Anterior cingulate cortex (tissue), 58 donors: ENCODE measurements at regions not wholly inside any gene's neighbourhood (a gene's known extent, or its start where the extent isn't known, plus 50 kb on each side); places are given as distances from the start of the nearest gene placed in this dataset.
"Not testable (repeated sequence)": the region's sequence is repeated elsewhere in the genome, so short reads cannot be mapped to it uniquely, and the experiment has no call there.

Source experiments
- DNase-seq, 58 donors: peaks; one replicate each; lab custom pipeline; 2025; lab: John Stamatoyannopoulos, UW

DNA sequence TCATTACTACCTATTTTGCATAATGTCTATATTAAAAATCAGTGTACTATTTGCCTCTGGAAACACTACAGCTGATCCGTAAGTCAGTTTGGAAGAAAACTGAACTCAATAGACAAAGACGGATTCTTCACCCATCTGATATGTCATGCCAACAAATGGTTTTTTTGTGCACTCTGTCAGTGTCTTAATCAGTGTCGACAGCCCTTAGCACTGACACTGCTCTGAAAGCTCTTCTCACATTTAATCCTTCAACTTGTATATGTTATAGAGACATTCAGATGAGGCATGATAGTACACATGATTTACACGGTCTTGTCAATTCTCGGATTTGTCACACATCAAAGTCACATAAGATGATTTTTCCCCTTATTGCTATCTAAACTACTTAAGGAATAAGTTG is 347.5 kb upstream of the GALNT5 start:
- DNase-seq: no peak

DNA sequence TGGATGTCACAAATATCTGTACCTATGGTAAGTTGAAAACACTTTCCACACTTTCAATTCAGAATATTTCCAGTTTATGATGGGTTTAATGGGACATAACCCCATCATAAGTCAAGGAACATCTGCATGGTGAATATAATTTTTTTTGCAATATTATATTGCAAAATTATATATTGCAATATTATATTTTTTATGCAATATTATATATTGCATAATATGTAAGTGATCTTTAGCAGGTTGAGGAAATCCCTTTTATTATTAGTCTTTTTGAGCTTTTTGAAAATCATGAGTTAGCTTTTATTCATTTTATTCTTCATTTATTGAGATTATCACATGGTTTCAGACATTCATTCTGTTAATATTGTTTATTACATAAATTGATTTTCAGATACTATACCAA is 342.2 kb upstream of the GALNT5 start:
- no peak for DNase-seq

DNA sequence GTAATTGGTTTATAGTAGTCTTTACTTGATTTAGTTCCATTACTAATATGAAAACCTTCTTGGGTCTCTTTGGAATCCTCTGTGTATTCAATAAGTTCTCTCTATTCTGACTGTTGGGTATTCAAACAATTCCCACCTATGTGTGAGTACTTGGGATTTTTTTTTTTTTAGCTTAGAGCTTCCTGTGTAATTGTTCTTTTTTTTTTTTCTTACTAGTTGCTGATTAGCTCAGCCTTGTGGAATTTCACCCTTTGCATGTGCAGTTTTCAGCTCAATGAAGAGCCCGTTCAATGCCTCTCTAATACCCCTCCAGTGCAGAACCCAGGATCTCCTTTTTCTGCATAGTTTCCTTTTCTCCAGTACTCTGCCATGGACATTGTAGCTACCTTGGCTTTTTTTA is 339.1 kb upstream of the GALNT5 start:
- DNase-seq: no peak

DNA sequence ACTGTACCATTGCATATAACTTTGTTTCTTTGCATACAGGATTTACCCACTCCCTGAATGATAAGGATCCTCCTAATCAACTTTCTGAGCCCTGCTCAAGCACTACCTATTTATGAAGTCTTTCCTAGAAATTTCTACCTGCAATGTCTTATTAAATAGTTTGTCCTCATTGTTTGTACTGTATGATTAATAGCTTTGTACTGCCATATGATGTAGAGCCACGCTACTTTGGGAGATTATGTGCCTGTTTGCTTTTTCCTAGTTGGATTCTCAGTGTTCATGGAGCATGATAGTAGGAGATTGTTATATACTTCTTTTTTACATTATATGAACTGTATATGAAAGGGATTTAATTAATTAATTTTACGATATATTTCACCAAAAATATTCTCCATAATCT is 327.1 kb upstream of the GALNT5 start:
- DNase-seq: no peak

DNA sequence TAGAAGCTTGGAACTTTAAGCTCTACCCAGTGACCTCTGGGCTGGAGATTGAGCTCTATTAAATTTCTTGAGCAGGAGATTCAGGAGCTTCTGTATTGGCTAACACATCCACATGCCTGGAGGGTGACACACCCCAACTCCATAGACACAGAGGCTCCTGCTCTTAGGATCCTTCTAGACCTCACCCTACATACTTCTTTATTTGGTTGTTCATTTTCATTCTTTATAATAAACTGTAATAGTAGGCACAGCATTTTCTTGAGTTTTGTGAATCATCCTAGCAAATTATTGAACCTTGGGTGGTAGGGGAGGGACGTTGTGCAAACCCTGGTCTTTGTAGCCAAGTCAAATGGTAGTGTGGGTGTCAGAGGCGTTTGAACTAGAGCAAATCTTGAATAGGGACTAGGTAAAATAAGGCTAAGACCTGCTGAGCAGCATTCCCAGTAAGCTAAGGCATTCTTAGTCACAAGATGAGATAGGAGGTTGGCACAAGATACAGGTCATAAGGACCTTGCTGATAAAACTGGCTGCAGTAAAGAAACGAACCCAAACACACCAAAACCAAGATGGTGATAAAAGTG is 323.8 kb upstream of the GALNT5 start:
- DNase-seq: no peak

DNA sequence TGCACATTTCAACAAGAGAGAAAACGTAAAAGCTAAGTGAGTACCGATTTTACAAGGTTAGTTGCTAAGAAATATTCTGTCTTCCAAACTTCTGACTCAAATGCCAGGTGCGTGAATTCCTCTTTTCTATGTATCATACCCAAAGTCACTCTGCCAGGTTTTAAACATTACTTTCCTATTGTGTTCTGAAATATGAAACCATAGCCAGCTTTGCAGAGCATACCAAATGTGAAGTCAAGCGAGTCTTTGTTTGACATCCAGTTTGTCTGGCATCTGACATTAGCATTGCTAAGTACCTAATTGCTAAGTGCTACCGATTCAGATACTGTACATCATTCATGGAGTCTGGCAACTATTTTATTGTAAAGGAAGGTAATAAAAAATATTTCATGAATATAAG is 321.9 kb upstream of the GALNT5 start:
- no peak for DNase-seq

DNA sequence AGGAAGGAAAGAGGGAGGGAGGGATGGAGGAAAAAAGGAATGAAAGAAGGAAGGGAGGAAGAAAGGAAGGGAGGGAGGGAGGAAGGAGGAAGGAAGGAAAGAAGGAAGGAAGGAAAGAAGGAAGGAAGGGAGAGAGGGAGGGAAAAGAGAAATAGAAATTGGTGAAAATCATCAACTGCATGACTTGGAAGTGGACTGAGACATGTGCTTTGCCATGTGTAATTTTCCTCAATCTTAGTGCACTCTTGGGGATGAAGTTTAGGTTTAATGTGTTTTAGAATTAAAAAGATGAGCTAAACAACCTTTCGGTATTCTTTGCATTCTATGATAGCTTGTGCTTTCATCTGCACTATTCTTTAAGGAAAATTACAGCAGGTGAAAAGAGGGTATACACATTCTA is 320.1 kb upstream of the GALNT5 start:
- DNase-seq: no peak

DNA sequence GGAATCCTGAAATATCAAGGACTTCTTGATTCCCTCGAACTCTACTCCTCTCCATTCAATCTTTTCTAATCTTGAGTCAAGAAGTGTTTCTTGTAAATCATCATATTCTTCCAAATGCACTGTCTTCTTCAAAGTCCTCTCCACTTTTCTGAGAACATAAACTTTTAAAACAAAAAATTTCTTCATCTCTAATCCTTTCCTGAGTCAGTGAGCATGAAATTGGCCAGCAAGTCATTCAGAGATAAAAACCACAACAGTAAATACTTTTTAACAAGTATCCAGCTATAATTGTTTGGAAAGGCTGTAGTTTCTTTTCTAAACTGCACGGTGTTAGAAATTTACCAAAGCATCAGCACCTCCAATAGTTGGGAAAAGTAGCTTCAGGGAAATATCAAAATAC is 312.6 kb upstream of the GALNT5 start:
- DNase-seq: no peak

DNA sequence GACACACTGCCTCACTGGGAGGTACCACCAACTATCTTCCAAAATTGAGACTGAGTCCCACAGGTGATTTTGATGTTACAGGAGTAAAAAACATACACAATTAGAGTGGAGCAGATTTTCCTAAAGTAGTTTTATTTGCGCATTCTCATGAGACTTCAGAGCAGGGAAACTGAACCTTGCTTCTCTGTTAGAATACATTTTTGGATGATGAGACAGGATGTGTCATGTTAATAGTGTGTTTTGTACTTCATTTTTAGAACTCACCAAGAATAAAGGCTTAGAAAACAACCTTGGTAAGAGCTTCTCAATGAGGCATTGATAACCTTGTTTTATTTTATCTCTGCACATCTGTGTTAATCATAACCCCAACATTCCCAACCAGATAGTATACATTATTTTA is 310.2 kb upstream of the GALNT5 start:
- DNase-seq: no peak

DNA sequence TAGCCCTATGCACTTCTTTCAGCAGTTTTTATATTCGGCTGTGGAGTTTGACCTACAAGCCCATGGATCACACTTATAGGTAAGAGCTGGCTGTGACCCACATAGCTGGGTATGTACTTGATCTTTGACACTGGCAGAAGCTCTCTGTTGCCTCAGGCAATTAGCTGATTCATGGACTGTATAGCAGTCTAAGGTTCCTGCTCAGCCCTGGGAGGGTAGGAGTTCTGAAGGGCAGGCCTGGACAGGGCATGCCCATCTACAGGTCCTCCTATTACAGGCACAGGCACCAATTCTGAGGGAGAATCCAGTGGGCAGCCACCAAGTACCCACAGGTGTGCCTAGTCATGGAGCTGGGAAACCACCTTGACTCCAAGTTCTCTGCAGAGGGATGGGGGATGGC is 301.8 kb upstream of the GALNT5 start:
- DNase-seq: no peak

DNA sequence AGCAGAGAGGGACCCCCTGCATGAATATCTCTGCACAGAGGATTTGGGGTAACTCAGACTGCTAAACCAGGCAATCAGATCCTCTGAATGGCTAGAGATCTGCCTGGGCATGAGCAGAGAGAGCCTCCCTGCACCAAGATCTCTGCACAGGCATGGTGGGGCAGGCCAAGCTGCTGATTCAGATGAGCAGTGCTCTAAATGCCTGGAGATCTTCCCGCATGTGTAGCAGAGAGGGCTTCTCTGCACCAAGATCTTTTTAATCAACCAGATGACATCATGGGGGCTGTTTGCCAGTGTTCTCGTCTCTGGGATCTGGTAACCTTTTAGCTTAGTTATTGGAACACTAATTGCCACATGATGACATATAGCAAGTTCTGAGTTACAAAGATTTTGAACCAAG is 301.3 kb upstream of the GALNT5 start:
- no peak for DNase-seq

DNA sequence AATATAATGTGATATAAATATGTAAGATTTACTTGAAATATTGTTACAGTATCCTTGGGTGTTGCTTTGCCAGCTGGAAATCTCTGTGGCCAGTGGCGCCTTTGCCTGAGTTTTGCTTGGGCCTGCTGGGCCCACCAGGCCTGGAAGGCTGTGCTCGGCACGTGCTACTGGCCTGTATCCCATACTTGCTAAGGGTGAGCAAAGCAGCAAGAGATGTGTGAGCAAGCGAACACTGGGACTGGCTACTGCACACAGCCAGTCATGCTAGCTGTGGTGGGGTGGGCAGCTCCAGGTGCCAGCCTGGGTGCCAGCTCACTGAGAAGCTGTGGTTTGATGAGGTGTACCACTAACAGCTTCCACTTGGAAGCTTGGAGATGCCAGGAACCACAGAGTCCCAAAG is 299.1 kb upstream of the GALNT5 start:
- no peak for DNase-seq

DNA sequence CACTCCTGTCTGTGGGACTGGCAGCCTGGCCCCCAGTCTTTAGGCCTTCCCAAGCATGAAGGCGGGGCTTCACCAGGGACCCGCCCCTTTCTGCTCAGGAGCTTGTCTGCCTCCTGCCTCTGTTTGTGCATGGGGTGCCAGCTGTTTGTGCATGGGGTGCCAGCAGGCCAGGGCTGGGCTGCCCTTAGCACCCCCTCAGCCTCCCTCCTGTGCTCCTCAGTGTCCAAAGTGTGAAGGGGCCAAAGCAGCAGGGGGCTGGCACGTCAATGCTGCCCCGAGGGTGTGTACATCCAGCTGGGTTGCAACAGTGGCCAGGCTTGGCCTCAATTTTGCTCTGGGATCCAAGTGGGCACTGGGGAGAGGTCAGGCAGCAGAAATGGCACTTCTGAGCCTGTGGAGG is 298.0 kb upstream of the GALNT5 start:
- DNase-seq: no peak

DNA sequence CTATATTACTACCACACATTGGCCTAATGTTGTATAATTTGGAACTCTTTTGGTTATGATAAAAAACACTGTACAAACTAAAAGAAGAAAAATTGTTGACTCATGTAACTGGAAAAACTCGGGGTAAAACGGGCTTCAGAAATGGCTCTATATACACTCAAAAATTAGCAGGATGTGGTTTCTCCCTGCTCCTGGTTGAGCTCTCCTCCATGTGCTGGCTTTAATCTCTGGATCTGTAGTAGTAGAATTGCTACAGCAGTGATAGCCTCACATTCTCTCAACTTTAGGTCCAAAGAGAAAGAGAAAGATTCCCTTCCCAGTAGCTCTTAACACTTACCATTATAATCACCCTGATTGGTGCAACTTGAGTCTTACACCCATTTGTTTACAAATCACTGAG is 274.9 kb upstream of the GALNT5 start:
- no peak for DNase-seq

DNA sequence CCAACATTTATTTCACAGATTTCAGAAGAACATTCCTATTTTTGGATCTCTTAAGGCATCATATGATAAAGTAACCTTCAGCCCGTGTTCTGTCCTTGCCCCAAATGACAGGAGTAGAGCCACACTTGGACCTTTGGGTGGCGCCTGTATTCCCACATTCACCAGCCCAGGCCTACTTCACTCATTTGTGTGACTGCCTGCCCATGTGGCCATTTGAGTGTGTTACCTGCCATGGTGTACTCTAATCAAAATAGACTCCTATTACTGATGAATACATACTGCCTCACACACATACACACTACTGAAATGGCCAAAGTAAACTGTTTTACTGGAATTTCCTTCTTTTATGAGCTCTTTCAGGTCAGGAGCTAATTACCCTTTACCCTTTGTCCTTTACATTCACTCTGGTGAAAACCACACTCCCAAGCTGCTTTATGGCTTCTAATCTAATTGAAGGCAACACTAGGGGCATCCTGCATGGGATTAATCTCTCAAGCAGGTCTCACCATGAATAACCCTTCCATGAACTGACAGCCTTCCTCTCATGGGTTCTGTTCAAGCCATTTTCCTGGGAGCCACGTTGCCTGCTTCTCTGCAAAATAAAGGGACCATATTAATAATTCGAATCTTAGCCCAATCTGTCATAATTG is 271.0 kb upstream of the GALNT5 start:
- no peak for DNase-seq

DNA sequence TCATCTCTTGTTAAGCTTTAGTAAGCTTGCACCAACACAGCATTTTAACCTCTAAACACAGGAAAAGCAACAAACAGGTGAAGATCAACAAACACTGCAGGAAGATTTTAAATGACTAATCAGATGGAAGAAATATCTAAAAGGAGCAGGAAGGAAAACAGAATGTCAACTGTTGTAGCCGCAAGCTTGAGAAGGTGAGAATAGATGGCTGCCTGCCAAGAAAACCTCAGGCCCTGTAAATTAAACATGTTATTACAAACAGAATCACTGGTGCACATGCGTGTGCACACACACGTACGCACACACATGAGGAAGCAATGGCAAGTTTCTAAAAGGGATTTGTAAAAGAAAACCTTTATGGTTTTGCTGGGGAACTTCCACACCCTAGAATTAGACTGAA is 257.8 kb upstream of the GALNT5 start:
- no peak for DNase-seq

DNA sequence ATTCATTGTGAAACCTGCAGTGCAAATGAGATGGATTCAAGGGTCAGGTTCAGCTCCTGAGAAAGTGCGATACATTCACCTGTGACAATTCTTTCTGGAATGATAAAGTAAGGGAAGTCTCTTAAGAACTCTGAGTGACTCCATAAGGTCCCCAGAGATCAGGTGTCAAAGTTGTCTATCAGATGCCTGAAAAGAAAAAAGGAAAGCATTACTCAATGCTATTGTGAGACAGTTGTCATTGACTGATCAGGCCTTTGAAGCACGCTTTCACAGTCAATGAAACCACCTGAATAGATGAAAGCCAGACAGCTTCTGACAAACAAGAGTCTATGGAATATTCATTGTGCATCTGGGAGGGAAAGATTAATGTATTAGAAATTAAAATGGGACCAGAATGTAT is 252.7 kb upstream of the GALNT5 start:
- DNase-seq: no peak

DNA sequence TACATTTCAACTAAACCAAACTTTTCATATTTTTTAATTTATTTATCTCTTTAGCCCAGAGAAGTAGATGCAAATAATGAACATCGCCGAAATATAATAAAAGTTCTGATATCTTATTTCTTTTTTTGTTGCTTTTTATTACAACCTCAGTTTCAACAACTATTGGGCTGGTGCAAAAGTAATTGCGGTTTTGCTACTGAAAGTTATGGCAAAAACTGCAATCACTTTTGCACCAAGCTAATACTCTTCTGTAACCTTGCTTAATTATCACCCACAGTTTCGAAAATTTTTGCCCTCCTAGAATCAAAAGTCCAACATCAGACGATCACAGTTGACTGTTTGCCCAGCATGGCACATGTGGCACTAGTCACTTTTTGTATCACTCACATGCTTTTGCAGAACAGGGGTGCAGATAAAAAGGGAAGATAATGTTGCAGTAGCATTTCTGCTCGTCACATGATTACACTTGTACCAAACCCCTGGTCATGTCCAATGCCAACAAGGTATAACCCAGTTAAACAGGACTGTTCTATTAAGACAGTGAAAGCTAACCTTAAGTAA is 242.4 kb upstream of the GALNT5 start:
- DNase-seq: no peak

DNA sequence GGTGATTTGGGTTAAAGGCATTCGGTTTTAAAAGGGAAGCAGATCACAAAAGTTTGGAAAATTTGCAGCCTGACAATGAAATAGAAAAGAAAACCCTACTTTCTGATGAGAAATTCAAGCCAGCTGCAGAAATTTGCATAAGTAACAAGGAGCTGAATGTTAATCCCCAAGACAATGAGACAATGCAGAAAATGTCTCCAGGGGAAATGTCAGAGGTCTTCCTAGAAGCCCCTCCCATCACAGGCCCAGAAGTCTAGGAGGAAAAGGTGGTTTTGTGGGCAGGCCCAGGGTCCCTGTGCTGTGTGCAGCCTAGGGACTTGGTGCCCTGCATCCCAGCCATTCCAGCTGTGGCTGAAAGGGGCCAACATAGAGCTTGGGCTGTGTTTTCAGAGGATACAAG is 234.2 kb upstream of the GALNT5 start:
- not testable (repeated sequence) for DNase-seq

DNA sequence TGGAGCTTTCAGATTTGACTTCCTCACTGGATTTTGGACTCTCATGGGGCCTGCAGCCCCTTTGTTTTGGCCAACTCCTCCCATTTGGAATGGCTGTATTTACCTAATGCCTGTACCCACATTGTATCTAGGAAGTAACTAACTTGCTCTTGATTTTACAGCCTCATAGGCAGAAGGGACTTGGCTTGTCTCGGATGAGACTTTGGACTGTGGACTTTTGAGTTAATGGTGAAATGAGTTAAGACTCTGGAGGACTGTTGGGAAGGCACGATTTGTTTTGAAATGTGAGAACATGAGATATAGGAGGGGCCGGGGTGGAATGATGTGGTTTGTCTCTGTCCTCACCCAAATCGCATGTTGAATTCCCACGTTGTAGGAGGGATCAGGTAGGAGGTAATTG is 233.4 kb upstream of the GALNT5 start:
- DNase-seq: no peak

DNA sequence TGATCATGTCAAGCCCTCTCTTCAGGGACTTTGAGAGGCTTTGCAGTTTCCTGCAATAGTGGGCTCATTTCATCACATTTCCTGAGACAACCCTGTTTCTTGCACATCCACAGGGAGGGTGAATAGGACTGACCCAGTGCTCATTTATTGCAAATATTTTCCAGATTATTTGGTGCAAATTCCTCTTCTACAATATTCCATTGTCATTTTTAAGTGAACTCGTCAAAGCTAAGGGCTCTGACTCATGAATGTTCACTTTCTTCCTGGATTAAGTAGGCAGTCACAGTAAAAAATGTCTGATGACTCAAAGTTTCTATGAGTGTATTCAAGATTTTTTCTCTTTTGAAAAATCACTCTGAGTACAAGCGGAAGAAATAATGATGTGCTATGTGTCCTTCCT is 225.5 kb upstream of the GALNT5 start:
- no peak for DNase-seq

DNA sequence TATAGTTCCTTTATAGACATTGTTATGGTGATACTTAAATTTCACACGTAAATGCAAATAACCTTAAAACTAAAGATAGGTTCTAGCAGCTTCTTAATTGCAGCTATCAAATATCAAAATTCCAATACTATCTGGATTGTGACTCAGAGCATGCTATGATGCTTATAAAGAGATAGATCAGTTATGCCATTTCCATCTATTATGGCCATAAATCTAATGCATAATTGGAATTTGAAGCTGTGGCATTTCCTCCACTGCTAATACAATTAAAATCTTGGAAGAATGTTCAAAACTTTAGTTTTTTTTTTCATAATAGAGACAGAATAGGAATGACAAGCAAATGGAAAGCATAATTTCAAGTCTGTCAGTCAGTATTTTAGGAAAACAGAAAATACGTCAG is 220.8 kb upstream of the GALNT5 start:
- no peak for DNase-seq

DNA sequence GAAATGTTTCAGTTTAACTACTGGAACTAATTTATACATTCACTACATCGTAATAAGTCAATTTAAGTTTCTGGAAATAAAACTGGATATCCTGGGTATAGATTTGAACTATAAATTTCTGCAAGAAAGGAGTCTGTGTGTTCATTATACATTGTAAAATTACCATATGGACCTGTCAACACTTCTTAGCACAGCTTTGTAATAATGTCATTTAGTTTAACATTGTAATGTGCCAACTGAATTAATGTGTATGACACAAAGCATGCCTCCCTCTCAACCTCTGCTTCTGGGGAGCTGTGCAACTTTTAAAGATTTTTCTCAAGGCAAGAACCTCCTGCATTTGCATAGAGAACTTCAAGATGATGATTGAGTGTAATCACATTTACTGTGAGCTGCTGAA is 213.7 kb upstream of the GALNT5 start:
- no peak for DNase-seq
